SK-N-SH treated with all-trans-retinoic acid at 6 μM for 48 hours (cell line): ENCODE measurements at regions not wholly inside any gene's neighbourhood (a gene's known extent, or its start where the extent isn't known, plus 50 kb on each side); places are given as distances from the start of the nearest gene placed in this dataset.

ENCODE experiments used
- ATAC-seq: fragments of 200-7000 bp; cut with Tn5 transposase; 3 replicates; pipeline ENCODE4 v1.9.1; 2020; ENCODE audit warnings: mild to moderate bottlenecking, moderate library complexity
- ARNTL ChIP-seq: fragments of 450-650 bp; formaldehyde crosslinking; IDR thresholded peaks from 2 replicates; pipeline ENCODE4 v1.5.0; 2020; ENCODE audit warnings: low read depth, mild to moderate bottlenecking, moderate library complexity, borderline replicate concordance
- BACH2 ChIP-seq: fragments of 250-450 bp; sonication (Bioruptor Pico); IDR thresholded peaks from 2 replicates; pipeline ENCODE4 v1.9.0; 2021; ENCODE audit warnings: mild to moderate bottlenecking, borderline replicate concordance
- CSDC2 ChIP-seq: fragments of 250-450 bp; sonication (Bioruptor Pico); IDR thresholded peaks from 2 replicates; pipeline ENCODE4 v1.5.0; 2020; ENCODE audit warnings: mild to moderate bottlenecking, moderate library complexity
- ESRRG ChIP-seq: fragments of 250-450 bp; sonication (Bioruptor Pico); IDR thresholded peaks from 2 replicates; pipeline ENCODE4 v1.6.1; 2021; ENCODE audit warnings: mild to moderate bottlenecking
- GLIS3 ChIP-seq: fragments of 250-450 bp; sonication (Bioruptor Pico); IDR thresholded peaks from 2 replicates; pipeline ENCODE4 v1.5.0; 2020; ENCODE audit warnings: mild to moderate bottlenecking, moderate library complexity
- ISL1 ChIP-seq: fragments of 250-450 bp; sonication (Bioruptor Pico); IDR thresholded peaks from 2 replicates; pipeline ENCODE4 v2.1.2; 2022; ENCODE audit warnings: mild to moderate bottlenecking, moderate library complexity
- OSR1 ChIP-seq: fragments of 250-450 bp; sonication (Bioruptor Pico); IDR thresholded peaks from 2 replicates; pipeline ENCODE4 v1.8.0; 2022; ENCODE audit warnings: moderate library complexity, mild to moderate bottlenecking, inconsistent platforms
- PPARA ChIP-seq: fragments of 250-450 bp; sonication (Bioruptor Pico); IDR thresholded peaks from 2 replicates; pipeline ENCODE4 v1.5.0; 2020; ENCODE audit warnings: mild to moderate bottlenecking, borderline replicate concordance
- RARB ChIP-seq: fragments of 250-450 bp; sonication (Bioruptor Pico); IDR thresholded peaks from 2 replicates; pipeline ENCODE4 v1.8.0; 2021; ENCODE audit warnings: mild to moderate bottlenecking, moderate library complexity
- SNAI2 ChIP-seq: fragments of 250-450 bp; sonication (Bioruptor Pico); IDR thresholded peaks from 2 replicates; pipeline ENCODE4 v1.5.0; 2020; ENCODE audit warnings: mild to moderate bottlenecking, moderate library complexity
- TCF4 ChIP-seq: fragments of 250-450 bp; sonication (Bioruptor Pico); IDR thresholded peaks from 2 replicates; pipeline ENCODE4 v1.8.0; 2021; ENCODE audit warnings: mild to moderate bottlenecking, moderate library complexity, borderline replicate concordance
- TOX ChIP-seq: fragments of 250-450 bp; sonication (Bioruptor Pico); IDR thresholded peaks from 2 replicates; pipeline ENCODE4 v1.8.0; 2021; ENCODE audit warnings: mild to moderate bottlenecking, moderate library complexity, borderline replicate concordance
- ZC3H10 ChIP-seq: fragments of 250-450 bp; sonication (Bioruptor Pico); IDR thresholded peaks from 2 replicates; pipeline ENCODE4 v1.5.1; 2021; ENCODE audit warnings: mild to moderate bottlenecking, moderate library complexity
- ZFP3 ChIP-seq: fragments of 250-450 bp; sonication (Bioruptor Pico); IDR thresholded peaks from 2 replicates; pipeline ENCODE4 v1.5.0; 2020; ENCODE audit warnings: mild to moderate bottlenecking, moderate library complexity
- ZFP30 ChIP-seq: fragments of 450-650 bp; formaldehyde crosslinking; IDR thresholded peaks from 2 replicates; pipeline ENCODE4 v1.5.0; 2022; ENCODE audit warnings: mild to moderate bottlenecking, moderate library complexity
- ZNF565 ChIP-seq: fragments of 450-650 bp; formaldehyde crosslinking; conservative IDR thresholded peaks from 2 replicates; pipeline ENCODE4 v1.5.0; 2020; ENCODE audit warnings: low read depth, mild to moderate bottlenecking, moderate library complexity
- ZNF70 ChIP-seq: fragments of 450-650 bp; formaldehyde crosslinking; IDR thresholded peaks from 2 replicates; pipeline ENCODE4 v1.5.0; 2020; ENCODE audit warnings: mild to moderate bottlenecking, moderate library complexity
- ZNF8 ChIP-seq: fragments of 450-650 bp; formaldehyde crosslinking; IDR thresholded peaks from 2 replicates; pipeline ENCODE4 v1.5.0; 2020; ENCODE audit warnings: mild to moderate bottlenecking, moderate library complexity
- TF ChIP-seq, protein P1 (sequence below): fragments of 250-450 bp; sonication (Bioruptor Pico); IDR thresholded peaks from 2 replicates; pipeline ENCODE4 v1.8.0; 2021; ENCODE audit warnings: low read depth, mild to moderate bottlenecking, moderate library complexity, borderline replicate concordance
- TF ChIP-seq, protein P2 (sequence below): fragments of 250-450 bp; sonication (Bioruptor Pico); IDR thresholded peaks from 2 replicates; pipeline ENCODE4 v1.5.1; 2020; ENCODE audit warnings: low read depth, mild to moderate bottlenecking, moderate library complexity
- TF ChIP-seq, protein P3 (sequence below): fragments of 250-450 bp; sonication (Bioruptor Pico); IDR thresholded peaks from 2 replicates; pipeline ENCODE4 v1.5.0; 2020; ENCODE audit warnings: mild to moderate bottlenecking, moderate library complexity
- TF ChIP-seq, protein P4 (sequence below): fragments of 250-450 bp; sonication (Bioruptor Pico); IDR thresholded peaks from 2 replicates; pipeline ENCODE4 v1.8.0; 2020; ENCODE audit warnings: mild to moderate bottlenecking, moderate library complexity, borderline replicate concordance

DNA sequence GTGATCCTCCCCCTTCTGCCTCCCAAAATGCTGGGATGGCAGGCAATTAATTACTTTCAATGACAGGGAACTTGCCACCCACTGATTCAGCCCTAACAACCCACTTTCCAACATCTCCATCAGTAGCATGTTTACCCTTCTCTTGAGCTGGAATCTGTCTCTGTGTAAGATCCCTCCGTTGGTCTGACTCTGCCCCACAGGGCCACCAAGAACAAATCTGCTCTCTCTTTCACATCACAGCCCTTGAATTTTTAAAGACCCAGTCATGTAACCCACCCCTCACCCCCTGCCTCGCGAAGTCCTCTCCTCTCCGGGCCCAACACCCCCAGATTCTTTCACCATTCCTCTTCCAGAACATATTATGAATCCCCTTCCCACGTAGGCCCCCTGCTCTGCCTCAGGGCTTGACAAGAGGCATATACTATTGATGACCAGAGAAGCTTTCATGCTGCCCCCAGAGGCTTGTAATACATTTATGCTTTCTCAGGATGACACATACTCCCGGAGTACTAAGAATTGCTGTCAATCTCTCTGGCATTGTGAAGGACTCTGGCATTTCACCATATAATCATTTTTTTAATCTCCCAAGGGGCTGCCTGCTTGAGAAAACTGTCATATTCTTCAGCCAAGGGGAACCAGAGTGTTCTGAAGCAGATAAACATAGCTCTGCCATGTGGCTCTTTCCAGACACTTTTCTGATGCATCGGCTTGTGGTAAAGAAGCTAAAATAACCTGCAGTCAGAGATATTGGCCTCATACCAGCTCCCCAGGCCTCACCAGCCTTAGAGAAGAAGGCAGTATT is 179.2 kb upstream of the AUTS2 start:
- TF ChIP-seq ISL1 (CRISPR knock-in tag) (no peak), ZC3H10 (CRISPR knock-in tag) (no peak), CSDC2 (no peak), SNAI2 (no peak), ZFP30 (CRISPR knock-in tag) (no peak), PPARA (CRISPR knock-in tag) (no peak), OSR1 (CRISPR knock-in tag) (no peak), ARNTL (CRISPR knock-in tag) (no peak), ZFP3 (CRISPR knock-in tag) (no peak), TCF4 (no peak), ZNF8 (no peak), ZNF565 (CRISPR knock-in tag) (no peak), ZNF70 (CRISPR knock-in tag) (no peak)
- TF ChIP-seq, protein P1, sequence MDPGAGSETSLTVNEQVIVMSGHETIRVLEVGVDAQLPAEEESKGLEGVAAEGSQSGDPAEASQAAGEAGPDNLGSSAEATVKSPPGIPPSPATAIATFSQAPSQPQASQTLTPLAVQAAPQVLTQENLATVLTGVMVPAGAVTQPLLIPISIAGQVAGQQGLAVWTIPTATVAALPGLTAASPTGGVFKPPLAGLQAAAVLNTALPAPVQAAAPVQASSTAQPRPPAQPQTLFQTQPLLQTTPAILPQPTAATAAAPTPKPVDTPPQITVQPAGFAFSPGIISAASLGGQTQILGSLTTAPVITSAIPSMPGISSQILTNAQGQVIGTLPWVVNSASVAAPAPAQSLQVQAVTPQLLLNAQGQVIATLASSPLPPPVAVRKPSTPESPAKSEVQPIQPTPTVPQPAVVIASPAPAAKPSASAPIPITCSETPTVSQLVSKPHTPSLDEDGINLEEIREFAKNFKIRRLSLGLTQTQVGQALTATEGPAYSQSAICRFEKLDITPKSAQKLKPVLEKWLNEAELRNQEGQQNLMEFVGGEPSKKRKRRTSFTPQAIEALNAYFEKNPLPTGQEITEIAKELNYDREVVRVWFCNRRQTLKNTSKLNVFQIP (CRISPR knock-in tag): no peak
- TF ChIP-seq, protein P2, sequence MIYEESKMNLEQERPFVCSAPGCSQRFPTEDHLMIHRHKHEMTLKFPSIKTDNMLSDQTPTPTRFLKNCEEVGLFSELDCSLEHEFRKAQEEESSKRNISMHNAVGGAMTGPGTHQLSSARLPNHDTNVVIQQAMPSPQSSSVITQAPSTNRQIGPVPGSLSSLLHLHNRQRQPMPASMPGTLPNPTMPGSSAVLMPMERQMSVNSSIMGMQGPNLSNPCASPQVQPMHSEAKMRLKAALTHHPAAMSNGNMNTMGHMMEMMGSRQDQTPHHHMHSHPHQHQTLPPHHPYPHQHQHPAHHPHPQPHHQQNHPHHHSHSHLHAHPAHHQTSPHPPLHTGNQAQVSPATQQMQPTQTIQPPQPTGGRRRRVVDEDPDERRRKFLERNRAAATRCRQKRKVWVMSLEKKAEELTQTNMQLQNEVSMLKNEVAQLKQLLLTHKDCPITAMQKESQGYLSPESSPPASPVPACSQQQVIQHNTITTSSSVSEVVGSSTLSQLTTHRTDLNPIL: no peak
- ATAC-seq: no peak

DNA sequence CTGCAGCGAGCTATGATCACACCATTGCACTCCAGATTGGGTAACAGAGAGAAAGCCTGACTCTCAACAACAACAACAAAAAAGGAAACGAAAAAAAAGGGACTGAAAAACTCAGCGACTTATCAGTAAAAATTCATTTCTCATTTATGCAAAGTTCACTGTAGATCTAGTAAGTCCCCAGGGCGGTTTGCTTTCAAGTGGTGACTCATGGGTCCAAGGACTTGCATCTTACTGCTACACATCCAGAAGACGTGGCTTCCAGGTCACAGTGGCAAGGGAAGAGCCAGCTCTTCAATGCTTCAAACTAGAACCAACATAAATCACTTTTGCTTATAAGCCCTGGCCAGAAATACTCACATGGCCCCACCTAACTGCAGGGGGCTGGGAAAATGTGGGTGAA is 178.3 kb upstream of the AUTS2 start:
- no peak for ATAC-seq
- TF ChIP-seq TCF4 (no peak), SNAI2 (no peak), TOX (CRISPR knock-in tag) (no peak), ZNF8 (no peak), ESRRG (CRISPR knock-in tag) (no peak), ZNF565 (CRISPR knock-in tag) (no peak), CSDC2 (no peak), ARNTL (CRISPR knock-in tag) (no peak), ISL1 (CRISPR knock-in tag) (no peak), ZNF70 (CRISPR knock-in tag) (no peak), GLIS3 (no peak), ZC3H10 (CRISPR knock-in tag) (no peak), PPARA (CRISPR knock-in tag) (no peak), ZFP3 (CRISPR knock-in tag) (no peak), OSR1 (CRISPR knock-in tag) (no peak), ZFP30 (CRISPR knock-in tag) (no peak), BACH2 (CRISPR knock-in tag) (no peak), RARB (no peak)
- TF ChIP-seq, protein P2: no peak
- TF ChIP-seq, protein P3, sequence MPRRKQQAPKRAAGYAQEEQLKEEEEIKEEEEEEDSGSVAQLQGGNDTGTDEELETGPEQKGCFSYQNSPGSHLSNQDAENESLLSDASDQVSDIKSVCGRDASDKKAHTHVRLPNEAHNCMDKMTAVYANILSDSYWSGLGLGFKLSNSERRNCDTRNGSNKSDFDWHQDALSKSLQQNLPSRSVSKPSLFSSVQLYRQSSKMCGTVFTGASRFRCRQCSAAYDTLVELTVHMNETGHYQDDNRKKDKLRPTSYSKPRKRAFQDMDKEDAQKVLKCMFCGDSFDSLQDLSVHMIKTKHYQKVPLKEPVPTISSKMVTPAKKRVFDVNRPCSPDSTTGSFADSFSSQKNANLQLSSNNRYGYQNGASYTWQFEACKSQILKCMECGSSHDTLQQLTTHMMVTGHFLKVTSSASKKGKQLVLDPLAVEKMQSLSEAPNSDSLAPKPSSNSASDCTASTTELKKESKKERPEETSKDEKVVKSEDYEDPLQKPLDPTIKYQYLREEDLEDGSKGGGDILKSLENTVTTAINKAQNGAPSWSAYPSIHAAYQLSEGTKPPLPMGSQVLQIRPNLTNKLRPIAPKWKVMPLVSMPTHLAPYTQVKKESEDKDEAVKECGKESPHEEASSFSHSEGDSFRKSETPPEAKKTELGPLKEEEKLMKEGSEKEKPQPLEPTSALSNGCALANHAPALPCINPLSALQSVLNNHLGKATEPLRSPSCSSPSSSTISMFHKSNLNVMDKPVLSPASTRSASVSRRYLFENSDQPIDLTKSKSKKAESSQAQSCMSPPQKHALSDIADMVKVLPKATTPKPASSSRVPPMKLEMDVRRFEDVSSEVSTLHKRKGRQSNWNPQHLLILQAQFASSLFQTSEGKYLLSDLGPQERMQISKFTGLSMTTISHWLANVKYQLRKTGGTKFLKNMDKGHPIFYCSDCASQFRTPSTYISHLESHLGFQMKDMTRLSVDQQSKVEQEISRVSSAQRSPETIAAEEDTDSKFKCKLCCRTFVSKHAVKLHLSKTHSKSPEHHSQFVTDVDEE (CRISPR knock-in tag): no peak

DNA sequence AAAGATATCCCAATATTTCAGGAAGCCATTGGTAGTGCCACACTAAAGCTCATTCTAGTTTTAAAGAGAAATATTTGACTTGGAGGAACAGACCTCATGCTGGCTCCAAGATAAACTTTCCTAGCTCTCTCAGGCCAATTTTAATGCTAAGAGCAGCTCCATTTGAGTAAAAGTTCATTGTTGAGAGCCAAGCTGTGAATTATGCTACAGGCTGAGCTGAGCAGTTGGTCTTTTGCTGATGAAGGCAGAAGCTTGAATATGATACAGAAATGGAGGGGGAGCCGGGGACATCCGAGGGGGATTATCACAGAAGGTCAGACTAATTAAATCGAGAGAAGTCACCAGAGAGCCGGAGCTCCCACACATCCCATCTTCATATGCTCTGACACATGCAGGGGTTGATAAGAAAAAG is 175.7 kb upstream of the AUTS2 start:
- ATAC-seq: no peak
- no peak for TF ChIP-seq ZC3H10 (CRISPR knock-in tag)
- no peak for TF ChIP-seq ZNF8
- TF ChIP-seq GLIS3: no peak
- no peak for TF ChIP-seq BACH2 (CRISPR knock-in tag)
- no peak for TF ChIP-seq ARNTL (CRISPR knock-in tag)
- TF ChIP-seq RARB: no peak
- TF ChIP-seq, protein P3 (CRISPR knock-in tag): no peak
- TF ChIP-seq OSR1 (CRISPR knock-in tag): no peak
- no peak for TF ChIP-seq TOX (CRISPR knock-in tag)
- no peak for TF ChIP-seq ZFP3 (CRISPR knock-in tag)
- no peak for TF ChIP-seq ESRRG (CRISPR knock-in tag)
- TF ChIP-seq, protein P2: no peak
- no peak for TF ChIP-seq ZNF70 (CRISPR knock-in tag)
- TF ChIP-seq, protein P4, sequence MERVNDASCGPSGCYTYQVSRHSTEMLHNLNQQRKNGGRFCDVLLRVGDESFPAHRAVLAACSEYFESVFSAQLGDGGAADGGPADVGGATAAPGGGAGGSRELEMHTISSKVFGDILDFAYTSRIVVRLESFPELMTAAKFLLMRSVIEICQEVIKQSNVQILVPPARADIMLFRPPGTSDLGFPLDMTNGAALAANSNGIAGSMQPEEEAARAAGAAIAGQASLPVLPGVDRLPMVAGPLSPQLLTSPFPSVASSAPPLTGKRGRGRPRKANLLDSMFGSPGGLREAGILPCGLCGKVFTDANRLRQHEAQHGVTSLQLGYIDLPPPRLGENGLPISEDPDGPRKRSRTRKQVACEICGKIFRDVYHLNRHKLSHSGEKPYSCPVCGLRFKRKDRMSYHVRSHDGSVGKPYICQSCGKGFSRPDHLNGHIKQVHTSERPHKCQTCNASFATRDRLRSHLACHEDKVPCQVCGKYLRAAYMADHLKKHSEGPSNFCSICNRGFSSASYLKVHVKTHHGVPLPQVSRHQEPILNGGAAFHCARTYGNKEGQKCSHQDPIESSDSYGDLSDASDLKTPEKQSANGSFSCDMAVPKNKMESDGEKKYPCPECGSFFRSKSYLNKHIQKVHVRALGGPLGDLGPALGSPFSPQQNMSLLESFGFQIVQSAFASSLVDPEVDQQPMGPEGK (CRISPR knock-in tag): no peak
- TF ChIP-seq TCF4: no peak
